GM23338 (cell line): ENCODE measurements at regions not wholly inside any gene's neighbourhood (a gene's known extent, or its start where the extent isn't known, plus 50 kb on each side); places are given as distances from the start of the nearest gene placed in this dataset.
"Not testable (repeated sequence)": the region's sequence is repeated elsewhere in the genome, so short reads cannot be mapped to it uniquely, and the experiment has no call there.

Experiments
- ATAC-seq: fragments of 200-7000 bp; cut with Tn5 transposase; 3 replicates; pipeline ENCODE4 v1.9.1; 2020
- DNase-seq: peaks from one replicate; pipeline ENCODE4 v3.0.0-alpha.2; 2015; ENCODE audit warnings: low spot score
- H2AFZ ChIP-seq: fragments of 200-600 bp; sonication (generic); 2 replicates; pipeline ENCODE4 v1.8.0; 2016; ENCODE audit warnings: antibody characterized with exemption, mild to moderate bottlenecking, moderate library complexity
- H3F3A ChIP-seq: fragments of 200-600 bp; sonication (generic); replicated peaks from 2 replicates; pipeline ENCODE4 v1.8.0; 2017; ENCODE audit warnings: antibody characterized with exemption, mixed run types, low read depth
- H3K27ac ChIP-seq: fragments of 200-600 bp; sonication (generic); 2 replicates; pipeline ENCODE4 v1.6.1; 2016; ENCODE audit warnings: low read depth
- H3K27me3 ChIP-seq: fragments of 200-600 bp; sonication (generic); 2 replicates; pipeline ENCODE4 v1.8.0; 2016; ENCODE audit warnings: mild to moderate bottlenecking, mixed run types, moderate library complexity; ENCODE audit not compliant: insufficient read depth
- H3K36me3 ChIP-seq: fragments of 200-600 bp; sonication (generic); 2 replicates; pipeline ENCODE4 v1.8.0; 2016; ENCODE audit warnings: mild to moderate bottlenecking; ENCODE audit not compliant: insufficient read depth
- H3K4me1 ChIP-seq: fragments of 200-600 bp; sonication (generic); 2 replicates; pipeline ENCODE4 v1.8.0; 2016; ENCODE audit warnings: mild to moderate bottlenecking, moderate library complexity; ENCODE audit not compliant: insufficient read depth
- H3K4me2 ChIP-seq: fragments of 200-600 bp; sonication (generic); 2 replicates; pipeline ENCODE4 v1.7.1; 2017; ENCODE audit warnings: mixed run types
- H3K4me3 ChIP-seq: fragments of 200-600 bp; sonication (generic); 2 replicates; pipeline ENCODE4 v1.6.1; 2016; ENCODE audit warnings: mixed run types
- H3K79me2 ChIP-seq: fragments of 200-600 bp; sonication (generic); replicated peaks from 2 replicates; pipeline ENCODE4 v1.8.0; 2017; ENCODE audit warnings: mild to moderate bottlenecking; ENCODE audit not compliant: insufficient read depth
- H3K9me2 ChIP-seq: fragments of 200-600 bp; sonication (generic); 2 replicates; pipeline ENCODE4 v1.8.0; 2017; ENCODE audit not compliant: insufficient read depth
- H4K20me1 ChIP-seq: fragments of 200-600 bp; sonication (generic); replicated peaks from 2 replicates; pipeline ENCODE4 v1.8.0; 2017; ENCODE audit warnings: mild to moderate bottlenecking; ENCODE audit not compliant: insufficient read depth
- H3K27ac Mint-ChIP-seq: 2 replicates; pipeline ENCODE4 v1.8.0; 2020; ENCODE audit warnings: inconsistent platforms, mild to moderate bottlenecking, moderate library complexity, mixed read lengths
- H3K27me3 Mint-ChIP-seq: 3 replicates; pipeline ENCODE4 v1.8.0; 2022; ENCODE audit warnings: low read depth, mild to moderate bottlenecking, moderate library complexity, mixed read lengths, inconsistent platforms; ENCODE audit not compliant: insufficient read depth, poor library complexity
- H3K36me3 Mint-ChIP-seq: 3 replicates; pipeline ENCODE4 v1.8.0; 2021; ENCODE audit warnings: low read depth, mild to moderate bottlenecking, inconsistent platforms, moderate library complexity, mixed read lengths
- H3K4me1 Mint-ChIP-seq: 3 replicates; pipeline ENCODE4 v1.8.0; 2020; ENCODE audit warnings: mild to moderate bottlenecking, inconsistent platforms, mixed read lengths
- H3K4me3 Mint-ChIP-seq: 3 replicates; pipeline ENCODE4 v1.8.0; 2021; ENCODE audit warnings: moderate library complexity, mild to moderate bottlenecking, inconsistent platforms, mixed read lengths
- H3K9me3 Mint-ChIP-seq: 3 replicates; pipeline ENCODE4 v1.8.0; 2020; ENCODE audit warnings: moderate library complexity, mild to moderate bottlenecking, inconsistent platforms, mixed read lengths
- EZH2 ChIP-seq: fragments of 200-600 bp; sonication (generic); IDR thresholded peaks from one replicate; pipeline ENCODE4 v1.8.0; 2017; ENCODE audit warnings: antibody characterized with exemption, mild to moderate bottlenecking, low read depth; ENCODE audit not compliant: unreplicated experiment
- NANOG ChIP-seq: IDR thresholded peaks from 2 replicates; pipeline ENCODE4 v1.6.1; 2016; ENCODE audit warnings: antibody characterized with exemption, borderline replicate concordance
- POLR2AphosphoS5 ChIP-seq: IDR thresholded peaks from 2 replicates; pipeline ENCODE4 v1.6.1; 2016; ENCODE audit warnings: antibody characterized with exemption, low read depth
- STAT1 ChIP-seq: IDR thresholded peaks from one replicate; pipeline ENCODE4 v1.6.1; 2016; ENCODE audit warnings: antibody characterized with exemption; ENCODE audit not compliant: unreplicated experiment
- ZNF114 ChIP-seq: fragments of 250-450 bp; sonication (Bioruptor Pico); IDR thresholded peaks from 2 replicates; pipeline ENCODE4 v1.5.0; 2020; ENCODE audit warnings: mild to moderate bottlenecking, moderate library complexity
- ZNF331 ChIP-seq: fragments of 250-450 bp; sonication (Bioruptor Pico); IDR thresholded peaks from 2 replicates; pipeline ENCODE4 v1.5.0; 2020; ENCODE audit warnings: low read depth, mild to moderate bottlenecking, moderate library complexity
- TF ChIP-seq, protein P1 (sequence below): IDR thresholded peaks from 2 replicates; pipeline ENCODE4 v1.6.1; 2016; ENCODE audit warnings: antibody characterized with exemption
- TF ChIP-seq, protein P2 (sequence below): fragments of 250-450 bp; sonication (Bioruptor Pico); IDR thresholded peaks from 2 replicates; pipeline ENCODE4 v1.5.0; 2020; ENCODE audit warnings: mild to moderate bottlenecking, moderate library complexity

DNA sequence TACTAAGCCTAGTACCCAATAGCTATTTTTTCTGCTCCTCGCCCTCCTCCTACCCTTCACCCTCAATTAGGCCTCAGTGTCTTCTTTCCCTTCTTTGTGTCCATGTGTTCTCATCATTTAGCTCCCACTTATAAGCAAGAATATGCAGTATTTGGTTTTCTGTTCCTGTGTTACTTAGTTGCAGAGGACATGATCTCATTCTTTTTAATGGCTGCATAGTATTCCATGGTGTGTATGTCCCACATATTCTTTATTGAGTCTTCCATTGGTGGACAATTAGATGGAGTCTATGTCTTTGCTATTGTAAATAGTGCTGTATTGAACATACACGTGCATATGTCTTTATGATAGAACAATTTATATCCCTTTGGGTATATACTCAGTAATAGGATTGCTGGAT is 106.9 kb upstream of the NR5A2 start (continued):
- no peak for TF ChIP-seq POLR2AphosphoS5
- TF ChIP-seq ZNF331 (CRISPR knock-in tag) = no peak
- TF ChIP-seq ZNF114 (CRISPR knock-in tag) = no peak
- no peak for TF ChIP-seq NANOG
- TF ChIP-seq STAT1 = no peak

DNA sequence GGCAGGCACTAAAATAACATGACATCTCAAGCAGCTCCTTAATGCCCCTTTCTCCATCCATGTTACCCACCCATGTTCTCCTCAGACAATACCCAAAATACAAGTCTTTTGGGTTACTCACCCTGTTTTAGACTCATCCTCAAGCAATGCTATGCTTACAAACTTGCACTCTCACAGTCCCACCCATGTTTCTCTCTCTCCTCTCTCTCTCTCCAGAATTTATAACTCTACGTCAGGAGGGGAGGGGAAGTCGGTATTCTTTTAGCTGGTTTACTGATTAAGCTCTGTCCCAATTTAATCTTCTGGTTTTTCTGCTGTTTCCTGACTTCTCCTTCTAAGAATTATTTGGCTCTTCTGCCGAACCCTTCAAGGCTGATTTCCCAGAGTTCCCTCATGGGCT is 98.0 kb upstream of the NR5A2 start:
- Histone ChIP-seq H4K20me1 (no peaks in the 10 kb centered on the region), H3K9me2 (no peaks in the 10 kb centered on the region; the same call in 1 of the 2 replicates), H3K4me2 (no peak overlapping the region), H3K27ac (no peak overlapping the region), H3K4me3 (no peak overlapping the region), H3K4me1 (no peaks in the 10 kb centered on the region), H3K36me3 (no peaks in the 10 kb centered on the region), H3F3A (no peaks in the 10 kb centered on the region), H2AFZ (no peak overlapping the region), H3K27me3 (no peaks in the 10 kb centered on the region), H3K79me2 (no peaks in the 10 kb centered on the region)
- H3K4me3 Mint-ChIP-seq = no peak overlapping the region
- DNase-seq (no peak), ATAC-seq (no peak)
- no peak overlapping the region for H3K27ac Mint-ChIP-seq
- no peaks in the 10 kb centered on the region for H3K36me3 Mint-ChIP-seq
- H3K27me3 Mint-ChIP-seq = no peaks in the 10 kb centered on the region
- H3K9me3 Mint-ChIP-seq = no peaks in the 10 kb centered on the region
- TF ChIP-seq, protein P1, sequence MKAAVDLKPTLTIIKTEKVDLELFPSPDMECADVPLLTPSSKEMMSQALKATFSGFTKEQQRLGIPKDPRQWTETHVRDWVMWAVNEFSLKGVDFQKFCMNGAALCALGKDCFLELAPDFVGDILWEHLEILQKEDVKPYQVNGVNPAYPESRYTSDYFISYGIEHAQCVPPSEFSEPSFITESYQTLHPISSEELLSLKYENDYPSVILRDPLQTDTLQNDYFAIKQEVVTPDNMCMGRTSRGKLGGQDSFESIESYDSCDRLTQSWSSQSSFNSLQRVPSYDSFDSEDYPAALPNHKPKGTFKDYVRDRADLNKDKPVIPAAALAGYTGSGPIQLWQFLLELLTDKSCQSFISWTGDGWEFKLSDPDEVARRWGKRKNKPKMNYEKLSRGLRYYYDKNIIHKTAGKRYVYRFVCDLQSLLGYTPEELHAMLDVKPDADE = no peak
- TF ChIP-seq EZH2 = no peak
- H3K4me1 Mint-ChIP-seq = no peaks in the 10 kb centered on the region

DNA sequence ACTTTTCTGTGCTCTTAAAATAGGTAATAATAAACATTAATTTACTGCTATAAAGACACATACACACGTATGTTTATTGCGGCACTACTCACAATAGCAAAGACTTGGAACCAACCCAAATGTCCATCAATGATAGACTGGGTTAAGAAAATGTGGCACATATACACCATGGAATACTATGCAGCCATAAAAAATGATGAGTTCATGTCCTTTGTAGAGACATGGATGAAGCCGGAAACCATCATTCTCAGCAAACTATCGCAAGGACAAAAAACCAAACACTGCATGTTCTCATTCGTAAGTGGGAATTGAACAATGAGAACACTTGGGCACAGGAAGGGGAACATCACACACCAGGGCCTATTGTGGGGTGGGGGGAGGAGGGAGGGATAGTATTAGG is 97.4 kb upstream of the NR5A2 start:
- H3K9me2 ChIP-seq, H3K4me1 ChIP-seq, H3F3A ChIP-seq, ATAC-seq, H3K27ac Mint-ChIP-seq, H4K20me1 ChIP-seq, H3K36me3 Mint-ChIP-seq, DNase-seq, H3K9me3 Mint-ChIP-seq, H3K4me3 ChIP-seq, H3K36me3 ChIP-seq, H3K4me3 Mint-ChIP-seq, H3K27me3 ChIP-seq, H3K4me2 ChIP-seq, H3K4me1 Mint-ChIP-seq, H3K79me2 ChIP-seq, H3K27me3 Mint-ChIP-seq, H3K27ac ChIP-seq, H2AFZ ChIP-seq: not testable (repeated sequence)

DNA sequence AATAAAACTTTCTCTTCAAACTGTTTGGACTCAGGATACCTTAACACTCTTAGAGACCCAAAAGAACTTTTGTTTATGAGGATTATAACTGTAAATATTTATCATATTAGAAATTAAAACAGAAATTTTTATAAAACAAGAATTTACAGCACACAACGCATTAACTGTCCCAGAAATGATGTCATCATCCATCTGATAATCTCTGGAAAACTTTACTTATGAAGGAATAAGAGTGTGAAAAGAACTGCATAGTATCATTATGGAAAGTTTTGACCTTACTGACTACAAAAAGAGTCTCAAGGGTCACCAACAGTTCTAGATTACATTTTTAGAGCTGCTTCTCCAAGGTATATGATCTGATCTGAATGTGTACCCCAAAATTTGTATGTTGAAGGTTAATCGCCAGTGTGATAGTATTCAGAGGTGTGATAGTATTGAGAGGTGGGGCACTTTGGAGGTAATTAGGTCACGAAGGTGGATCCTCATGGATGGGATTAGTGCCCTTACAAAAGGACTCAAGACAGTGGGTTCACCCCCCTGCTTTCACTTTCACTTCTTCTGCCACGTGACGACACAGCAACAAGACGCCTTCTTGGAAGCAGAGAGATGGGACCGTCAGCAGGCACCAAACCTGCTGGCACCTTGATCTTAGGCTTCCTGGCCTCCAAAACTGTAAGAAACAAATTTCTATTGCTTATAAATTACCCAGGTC is 95.7 kb upstream of the NR5A2 start:
- no peaks in the 10 kb centered on the region for H3K4me1 ChIP-seq
- no peaks in the 10 kb centered on the region for H3K27me3 ChIP-seq
- H3K27ac ChIP-seq = no peak overlapping the region
- Mint-ChIP-seq H3K9me3 (no peaks in the 10 kb centered on the region), H3K27ac (no peak overlapping the region), H3K27me3 (no peaks in the 10 kb centered on the region), H3K4me1 (peaks cover 2% of the 10 kb centered on the region; the same call in 2 of the 3 replicates), H3K4me3 (no peak overlapping the region), H3K36me3 (no peaks in the 10 kb centered on the region)
- ATAC-seq (no peak), DNase-seq (peak; percentile 21)
- no peak for TF ChIP-seq STAT1
- TF ChIP-seq, protein P2, sequence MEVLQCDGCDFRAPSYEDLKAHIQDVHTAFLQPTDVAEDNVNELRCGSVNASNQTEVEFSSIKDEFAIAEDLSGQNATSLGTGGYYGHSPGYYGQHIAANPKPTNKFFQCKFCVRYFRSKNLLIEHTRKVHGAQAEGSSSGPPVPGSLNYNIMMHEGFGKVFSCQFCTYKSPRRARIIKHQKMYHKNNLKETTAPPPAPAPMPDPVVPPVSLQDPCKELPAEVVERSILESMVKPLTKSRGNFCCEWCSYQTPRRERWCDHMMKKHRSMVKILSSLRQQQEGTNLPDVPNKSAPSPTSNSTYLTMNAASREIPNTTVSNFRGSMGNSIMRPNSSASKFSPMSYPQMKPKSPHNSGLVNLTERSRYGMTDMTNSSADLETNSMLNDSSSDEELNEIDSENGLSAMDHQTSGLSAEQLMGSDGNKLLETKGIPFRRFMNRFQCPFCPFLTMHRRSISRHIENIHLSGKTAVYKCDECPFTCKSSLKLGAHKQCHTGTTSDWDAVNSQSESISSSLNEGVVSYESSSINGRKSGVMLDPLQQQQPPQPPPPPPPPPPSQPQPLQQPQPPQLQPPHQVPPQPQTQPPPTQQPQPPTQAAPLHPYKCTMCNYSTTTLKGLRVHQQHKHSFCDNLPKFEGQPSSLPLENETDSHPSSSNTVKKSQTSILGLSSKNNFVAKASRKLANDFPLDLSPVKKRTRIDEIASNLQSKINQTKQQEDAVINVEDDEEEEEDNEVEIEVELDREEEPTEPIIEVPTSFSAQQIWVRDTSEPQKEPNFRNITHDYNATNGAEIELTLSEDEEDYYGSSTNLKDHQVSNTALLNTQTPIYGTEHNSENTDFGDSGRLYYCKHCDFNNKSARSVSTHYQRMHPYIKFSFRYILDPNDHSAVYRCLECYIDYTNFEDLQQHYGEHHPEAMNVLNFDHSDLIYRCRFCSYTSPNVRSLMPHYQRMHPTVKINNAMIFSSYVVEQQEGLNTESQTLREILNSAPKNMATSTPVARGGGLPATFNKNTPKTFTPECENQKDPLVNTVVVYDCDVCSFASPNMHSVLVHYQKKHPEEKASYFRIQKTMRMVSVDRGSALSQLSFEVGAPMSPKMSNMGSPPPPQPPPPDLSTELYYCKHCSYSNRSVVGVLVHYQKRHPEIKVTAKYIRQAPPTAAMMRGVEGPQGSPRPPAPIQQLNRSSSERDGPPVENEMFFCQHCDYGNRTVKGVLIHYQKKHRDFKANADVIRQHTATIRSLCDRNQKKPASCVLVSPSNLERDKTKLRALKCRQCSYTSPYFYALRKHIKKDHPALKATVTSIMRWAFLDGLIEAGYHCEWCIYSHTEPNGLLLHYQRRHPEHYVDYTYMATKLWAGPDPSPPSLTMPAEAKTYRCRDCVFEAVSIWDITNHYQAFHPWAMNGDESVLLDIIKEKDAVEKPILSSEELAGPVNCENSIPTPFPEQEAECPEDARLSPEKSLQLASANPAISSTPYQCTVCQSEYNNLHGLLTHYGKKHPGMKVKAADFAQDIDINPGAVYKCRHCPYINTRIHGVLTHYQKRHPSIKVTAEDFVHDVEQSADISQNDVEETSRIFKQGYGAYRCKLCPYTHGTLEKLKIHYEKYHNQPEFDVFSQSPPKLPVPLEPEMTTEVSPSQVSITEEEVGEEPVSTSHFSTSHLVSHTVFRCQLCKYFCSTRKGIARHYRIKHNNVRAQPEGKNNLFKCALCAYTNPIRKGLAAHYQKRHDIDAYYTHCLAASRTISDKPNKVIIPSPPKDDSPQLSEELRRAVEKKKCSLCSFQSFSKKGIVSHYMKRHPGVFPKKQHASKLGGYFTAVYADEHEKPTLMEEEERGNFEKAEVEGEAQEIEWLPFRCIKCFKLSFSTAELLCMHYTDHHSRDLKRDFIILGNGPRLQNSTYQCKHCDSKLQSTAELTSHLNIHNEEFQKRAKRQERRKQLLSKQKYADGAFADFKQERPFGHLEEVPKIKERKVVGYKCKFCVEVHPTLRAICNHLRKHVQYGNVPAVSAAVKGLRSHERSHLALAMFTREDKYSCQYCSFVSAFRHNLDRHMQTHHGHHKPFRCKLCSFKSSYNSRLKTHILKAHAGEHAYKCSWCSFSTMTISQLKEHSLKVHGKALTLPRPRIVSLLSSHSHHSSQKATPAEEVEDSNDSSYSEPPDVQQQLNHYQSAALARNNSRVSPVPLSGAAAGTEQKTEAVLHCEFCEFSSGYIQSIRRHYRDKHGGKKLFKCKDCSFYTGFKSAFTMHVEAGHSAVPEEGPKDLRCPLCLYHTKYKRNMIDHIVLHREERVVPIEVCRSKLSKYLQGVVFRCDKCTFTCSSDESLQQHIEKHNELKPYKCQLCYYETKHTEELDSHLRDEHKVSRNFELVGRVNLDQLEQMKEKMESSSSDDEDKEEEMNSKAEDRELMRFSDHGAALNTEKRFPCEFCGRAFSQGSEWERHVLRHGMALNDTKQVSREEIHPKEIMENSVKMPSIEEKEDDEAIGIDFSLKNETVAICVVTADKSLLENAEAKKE (CRISPR knock-in tag) = no peak
- no peak overlapping the region for H3K4me2 ChIP-seq
- H3K9me2 ChIP-seq = no peaks in the 10 kb centered on the region; the same call in 1 of the 2 replicates
- no peaks in the 10 kb centered on the region for H3F3A ChIP-seq
- H4K20me1 ChIP-seq = no peaks in the 10 kb centered on the region
- H2AFZ ChIP-seq = peak overlapping the region; percentile 88
- no peak overlapping the region for H3K4me3 ChIP-seq
- no peaks in the 10 kb centered on the region for H3K36me3 ChIP-seq
- H3K79me2 ChIP-seq = no peaks in the 10 kb centered on the region
